Bronchial epithelial cell (primary cell): ENCODE measurements at regions not wholly inside any gene's neighbourhood (a gene's known extent, or its start where the extent isn't known, plus 50 kb on each side); places are given as distances from the start of the nearest gene placed in this dataset.

Experiments
- DNase-seq: peaks from one replicate; pipeline ENCODE4 v3.0.0-alpha.2; 2010; ENCODE audit warnings: low read depth
- FAIRE-seq: peaks from 2 replicates; lab custom pipeline; 2011; peaks lifted over from hg19 to GRCh38; lab: Jason Lieb, UNC
- H3K27me3 ChIP-seq: 2 replicates; pipeline ENCODE4 v1.5.1; 2011; ENCODE audit warnings: low read length; ENCODE audit not compliant: control insufficient read depth, insufficient read depth
- H3K36me3 ChIP-seq: 2 replicates; pipeline ENCODE4 v1.5.1; 2011; ENCODE audit warnings: low read length; ENCODE audit not compliant: control insufficient read depth, insufficient read depth
- H3K4me3 ChIP-seq: 2 replicates; pipeline ENCODE4 v1.5.1; 2011; ENCODE audit warnings: mild to moderate bottlenecking, low read depth, low read length, control low read depth
- CTCF ChIP-seq: IDR thresholded peaks from 2 replicates; pipeline ENCODE4 v1.5.1; 2011; ENCODE audit warnings: mild to moderate bottlenecking, moderate library complexity, low read length, control low read depth, inconsistent platforms; ENCODE audit not compliant: insufficient read depth, severe bottlenecking

GRCh38 chr7:132733860-132734259 is 157.6 kb upstream of the PLXNA4 start:
- H3K27me3 ChIP-seq, result no peaks in the 10 kb centered on the region
- DNase-seq (no peak), FAIRE-seq (no peak)
- TF ChIP-seq CTCF, result no peak
- H3K36me3 ChIP-seq, result no peaks in the 10 kb centered on the region
- no peak overlapping the region for H3K4me3 ChIP-seq

GRCh38 chr7:132732321-132732865 is 156.1 kb upstream of the PLXNA4 start:
- no peaks in the 10 kb centered on the region for H3K27me3 ChIP-seq
- no peak for DNase-seq
- no peak overlapping the region for H3K4me3 ChIP-seq
- H3K36me3 ChIP-seq, result no peaks in the 10 kb centered on the region
- FAIRE-seq, result no peak
- no peak for TF ChIP-seq CTCF

GRCh38 chr7:132730105-132730504 is 153.8 kb upstream of the PLXNA4 start:
- DNase-seq (no peak), FAIRE-seq (no peak)
- no peak for TF ChIP-seq CTCF
- Histone ChIP-seq H3K4me3 (no peak overlapping the region), H3K36me3 (no peaks in the 10 kb centered on the region), H3K27me3 (no peaks in the 10 kb centered on the region)

GRCh38 chr7:132723506-132724081 is 147.3 kb upstream of the PLXNA4 start:
- Histone ChIP-seq H3K27me3 (no peaks in the 10 kb centered on the region), H3K4me3 (no peak overlapping the region), H3K36me3 (no peaks in the 10 kb centered on the region)
- no peak for DNase-seq
- FAIRE-seq, result no peak
- TF ChIP-seq CTCF, result no peak

- H3K27me3 ChIP-seq, result no peaks in the 10 kb centered on the region
- DNase-seq (no peak), FAIRE-seq (no peak)
- TF ChIP-seq CTCF, result no peak
- no peak overlapping the region for H3K4me3 ChIP-seq
- H3K36me3 ChIP-seq, result no peaks in the 10 kb centered on the region
Observed at GRCh38 chr7:132720835-132721234, 144.6 kb upstream of the PLXNA4 start.

GRCh38 chr7:132713893-132714292 is 137.6 kb upstream of the PLXNA4 start:
- DNase-seq, result no peak
- FAIRE-seq, result no peak
- Histone ChIP-seq H3K4me3 (no peak overlapping the region), H3K27me3 (no peaks in the 10 kb centered on the region), H3K36me3 (no peaks in the 10 kb centered on the region)
- TF ChIP-seq CTCF, result no peak
